IMR-90 (cell line): ENCODE measurements at regions not wholly inside any gene's neighbourhood (a gene's known extent, or its start where the extent isn't known, plus 50 kb on each side); places are given as distances from the start of the nearest gene placed in this dataset.

ENCODE experiments used
- ATAC-seq: fragments of 200-7000 bp; cut with Tn5 transposase; 2 replicates; pipeline ENCODE4 v1.9.1; 2020; ENCODE audit warnings: low read depth, mild to moderate bottlenecking, moderate library complexity
- BruUV-seq: library from RNA; stranded (reverse); fragments of 400-500 nt; replicated peaks from 2 replicates; lab custom pipeline; 2021; lab: Mats Ljungman, UMichigan
- CTCF ChIA-PET: fragments of 300-600 bp; formaldehyde crosslinking; extraction: SDS; loops from one replicate; lab custom pipeline; 2021; ENCODE audit warnings: antibody characterized with exemption; lab: Yijun Ruan, JAX
- POLR2A ChIA-PET: fragments of 300-600 bp; sonication (Branson Sonifier 250); formaldehyde crosslinking; loops from one replicate; lab custom pipeline; 2022; ENCODE audit warnings: antibody characterized with exemption; ENCODE audit not compliant: unreplicated experiment; lab: Charles Lee
- DNase-seq: peaks from one replicate; pipeline ENCODE4 v3.0.0; 2013
- H2AFZ ChIP-seq: replicated peaks from 2 replicates; pipeline ENCODE3; 2013; ENCODE audit warnings: low read length, mild to moderate bottlenecking; ENCODE audit not compliant: poor library complexity
- H2AK5ac ChIP-seq: 2 replicates; pipeline ENCODE4 v1.6.1; 2013; ENCODE audit warnings: low read depth, low read length, inconsistent platforms
- H2AK9ac ChIP-seq: replicated peaks from 2 replicates; pipeline ENCODE3; 2013; ENCODE audit warnings: mild to moderate bottlenecking, low read depth, low read length, moderate library complexity; ENCODE audit not compliant: poor library complexity
- H2BK120ac ChIP-seq: 2 replicates; pipeline ENCODE4 v1.6.1; 2013; ENCODE audit warnings: low read depth, low read length, inconsistent platforms
- H2BK15ac ChIP-seq: 3 replicates; pipeline ENCODE4 v1.6.1; 2013; ENCODE audit warnings: low read depth, low read length, inconsistent platforms
- H2BK20ac ChIP-seq: 2 replicates; pipeline ENCODE4 v1.6.1; 2013; ENCODE audit warnings: low read depth, mild to moderate bottlenecking, inconsistent platforms, low read length, moderate library complexity
- H2BK5ac ChIP-seq: 2 replicates; pipeline ENCODE4 v1.6.1; 2013; ENCODE audit warnings: mild to moderate bottlenecking, low read depth, low read length, inconsistent platforms; ENCODE audit not compliant: poor library complexity, severe bottlenecking
- H3K14ac ChIP-seq: replicated peaks from 2 replicates; pipeline ENCODE4 v1.6.1; 2013; ENCODE audit warnings: low read depth, low read length, inconsistent platforms
- H3K18ac ChIP-seq: 2 replicates; pipeline ENCODE4 v1.6.1; 2013; ENCODE audit warnings: low read depth, low read length, control low read depth
- H3K23ac ChIP-seq: 2 replicates; pipeline ENCODE4 v1.6.1; 2013; ENCODE audit warnings: low read depth, low read length, inconsistent platforms
- H3K27ac ChIP-seq: 2 replicates; pipeline ENCODE4 v1.5.1; 2013; ENCODE audit warnings: mild to moderate bottlenecking, control low read depth, low read length; ENCODE audit not compliant: insufficient read depth
- H3K27me3 ChIP-seq: 2 replicates; pipeline ENCODE4 v1.6.1; 2013; ENCODE audit warnings: low read length; ENCODE audit not compliant: control insufficient read depth, insufficient read depth
- H3K36me3 ChIP-seq: 2 replicates; pipeline ENCODE4 v1.6.1; 2013; ENCODE audit warnings: low read length, mixed read lengths; ENCODE audit not compliant: control insufficient read depth, insufficient read depth
- H3K4ac ChIP-seq: 2 replicates; pipeline ENCODE4 v1.6.1; 2013; ENCODE audit warnings: low read depth, low read length, inconsistent platforms
- H3K4me1 ChIP-seq: 2 replicates; pipeline ENCODE4 v1.6.1; 2013; ENCODE audit warnings: low read length, mixed read lengths; ENCODE audit not compliant: control insufficient read depth, insufficient read depth
- H3K4me2 ChIP-seq: 2 replicates; pipeline ENCODE4 v1.6.1; 2013; ENCODE audit warnings: low read depth, mild to moderate bottlenecking, control low read depth, low read length, moderate library complexity
- H3K4me3 ChIP-seq: 2 replicates; pipeline ENCODE4 v1.5.1; 2013; ENCODE audit warnings: low read depth, mild to moderate bottlenecking, control low read depth, low read length, moderate library complexity; ENCODE audit not compliant: insufficient read depth
- H3K56ac ChIP-seq: 2 replicates; pipeline ENCODE4 v1.6.1; 2013; ENCODE audit warnings: low read length, inconsistent platforms; ENCODE audit not compliant: insufficient read depth; ENCODE audit errors: extremely low read depth
- H3K79me1 ChIP-seq, 2 experiments: 2 replicates each; pipeline ENCODE4 v1.6.1; 2013; ENCODE audit warnings: low read length in 2 of 2, inconsistent platforms in 1 of 2, low read depth in 1 of 2
- H3K9ac ChIP-seq: 2 replicates; pipeline ENCODE4 v1.6.1; 2013; ENCODE audit warnings: low read depth, low read length, control low read depth
- H3K9me1 ChIP-seq: 2 replicates; pipeline ENCODE4 v1.6.1; 2013; ENCODE audit warnings: low read length, inconsistent platforms; ENCODE audit not compliant: insufficient read depth
- H3K9me3 ChIP-seq: 2 replicates; pipeline ENCODE4 v1.6.1; 2013; ENCODE audit warnings: low read length; ENCODE audit not compliant: control insufficient read depth, insufficient read depth
- H4K20me1 ChIP-seq: 2 replicates; pipeline ENCODE4 v1.6.1; 2013; ENCODE audit warnings: low read length, inconsistent platforms; ENCODE audit not compliant: insufficient read depth
- H4K5ac ChIP-seq: 2 replicates; pipeline ENCODE4 v1.6.1; 2013; ENCODE audit warnings: mild to moderate bottlenecking, low read depth, low read length, control low read depth
- H4K8ac ChIP-seq, 2 experiments: 2 replicates each; pipeline ENCODE4 v1.6.1; 2013; ENCODE audit warnings: low read depth in 2 of 2, low read length in 2 of 2, control low read depth in 1 of 2, inconsistent platforms in 1 of 2
- H4K91ac ChIP-seq: 2 replicates; pipeline ENCODE4 v1.6.1; 2013; ENCODE audit warnings: low read depth, low read length, inconsistent platforms; ENCODE audit not compliant: insufficient read depth
- BHLHE40 ChIP-seq: fragments of 150-350 bp; IDR thresholded peaks from 2 replicates; pipeline ENCODE4 v1.6.1; 2016; ENCODE audit warnings: mild to moderate bottlenecking, low read depth, low read length
- CEBPB ChIP-seq: IDR thresholded peaks from 2 replicates; pipeline ENCODE4 v1.6.1; 2012; ENCODE audit warnings: low read depth, low read length, improper control_type of control experiment
- CHD1 ChIP-seq: IDR thresholded peaks from 2 replicates; pipeline ENCODE4 v1.6.1; 2012; ENCODE audit warnings: low read depth, low read length, improper control_type of control experiment
- FOS ChIP-seq: fragments of 150-350 bp; IDR thresholded peaks from 2 replicates; pipeline ENCODE4 v1.6.1; 2016; ENCODE audit warnings: low read depth, low read length
- MAFK ChIP-seq: IDR thresholded peaks from 2 replicates; pipeline ENCODE4 v1.6.1; 2012; ENCODE audit warnings: low read depth, low read length, improper control_type of control experiment
- MAZ ChIP-seq: IDR thresholded peaks from 2 replicates; pipeline ENCODE4 v1.6.1; 2012; ENCODE audit warnings: low read depth, mild to moderate bottlenecking, low read length, improper control_type of control experiment, moderate library complexity, borderline replicate concordance
- MXI1 ChIP-seq: IDR thresholded peaks from 2 replicates; pipeline ENCODE4 v1.6.1; 2012; ENCODE audit warnings: low read depth, mild to moderate bottlenecking, low read length, moderate library complexity, borderline replicate concordance
- NFE2L2 ChIP-seq: fragments of 150-350 bp; IDR thresholded peaks from 2 replicates; pipeline ENCODE4 v1.6.1; 2016; ENCODE audit warnings: low read depth, mild to moderate bottlenecking, low read length
- POLR2A ChIP-seq: IDR thresholded peaks from 2 replicates; pipeline ENCODE4 v1.6.1; 2012; ENCODE audit warnings: mild to moderate bottlenecking, low read depth, low read length
- RAD21 ChIP-seq: IDR thresholded peaks from 2 replicates; pipeline ENCODE4 v1.6.1; 2012; ENCODE audit warnings: low read length, improper control_type of control experiment
- RCOR1 ChIP-seq: IDR thresholded peaks from 2 replicates; pipeline ENCODE4 v1.6.1; 2012; ENCODE audit warnings: mild to moderate bottlenecking, low read length, improper control_type of control experiment; ENCODE audit not compliant: insufficient replicate concordance
- RFX5 ChIP-seq: IDR thresholded peaks from 2 replicates; pipeline ENCODE4 v1.8.0; 2012; ENCODE audit warnings: low read depth, mild to moderate bottlenecking, low read length, moderate library complexity
- SMC3 ChIP-seq: fragments of 150-350 bp; IDR thresholded peaks from 2 replicates; pipeline ENCODE4 v1.6.1; 2016; ENCODE audit warnings: low read depth, mild to moderate bottlenecking, antibody characterized with exemption, low read length, moderate library complexity
- WGBS, 2 experiments: methylation state at CpG; one replicate each; pipeline versions ENCODE4 v1.1.5 to v1.1.7; 2013; ENCODE audit warnings: missing lambda C conversion rate in 2 of 2; ENCODE audit not compliant: insufficient read length in 1 of 2; ENCODE audit errors: extremely low coverage in 2 of 2; 5-methylcytosine and 5-hydroxymethylcytosine counted together
- dilution Hi-C: fragments of 300-500 bp; cut with HindIII; formaldehyde crosslinking; loops from one replicate; pipeline ENCODE4 v1.14.3; 2018; ENCODE audit warnings: low sequenced_read_pairs; ENCODE audit not compliant: unreplicated experiment
- in situ Hi-C: fragments of 300-500 bp; cut with MboI; formaldehyde crosslinking; loops from 3 replicates; pipeline ENCODE4 v1.14.3; 2019; ENCODE audit warnings: low sequenced_read_pairs, inconsistent platforms, mixed read lengths
- intact Hi-C: fragments of 100-400 bp; cut with micrococcal nuclease; formaldehyde crosslinking; loops from 2 replicates; pipeline ENCODE4 v1.10.0; 2022
- TF ChIP-seq, protein P1 (sequence below): conservative IDR thresholded peaks from 2 replicates; pipeline ENCODE4 v1.5.1; 2012; ENCODE audit warnings: mild to moderate bottlenecking, low read depth, low read length, improper control_type of control experiment
- TF ChIP-seq, protein P2 (sequence below): fragments of 150-350 bp; IDR thresholded peaks from 2 replicates; pipeline ENCODE4 v1.6.1; 2016; ENCODE audit warnings: low read depth, mild to moderate bottlenecking, low read length, moderate library complexity, borderline replicate concordance
- TF ChIP-seq, protein P3 (sequence below): fragments of 150-350 bp; IDR thresholded peaks from 2 replicates; pipeline ENCODE4 v1.6.1; 2017; ENCODE audit warnings: mild to moderate bottlenecking, antibody characterized with exemption, low read length, low read depth

DNA sequence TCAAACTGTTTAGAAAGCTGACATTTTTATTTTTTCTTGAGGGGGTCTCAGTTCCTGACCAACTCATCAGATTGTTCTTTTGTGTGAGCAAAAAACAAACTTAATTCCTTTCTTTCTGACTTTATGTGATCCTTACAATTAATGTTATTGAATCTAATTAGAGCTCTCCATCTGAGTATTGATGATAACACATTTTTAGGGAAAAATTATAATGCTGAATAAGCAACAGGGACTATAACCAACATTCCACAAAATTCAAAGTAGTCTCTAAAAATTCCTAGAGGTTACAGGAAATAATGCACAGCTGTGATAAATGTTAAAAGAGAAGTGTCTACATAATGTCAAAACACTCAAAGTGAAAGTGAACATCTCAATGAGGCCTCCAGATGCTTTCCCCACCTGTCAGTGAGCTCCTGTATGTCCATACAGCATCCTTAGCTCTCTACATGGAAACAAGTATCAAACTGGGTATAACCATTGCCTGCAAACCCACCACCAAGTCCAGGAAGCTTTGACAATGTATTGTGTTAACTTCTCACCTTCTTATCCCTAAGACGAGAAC is 786.0 kb upstream of the SLC39A10 start:
- in situ Hi-C loops (no loop called here), intact Hi-C loops (no loop called here), dilution Hi-C loops (no loop called here)
- H4K20me1 ChIP-seq: no peaks in the 10 kb centered on the region
- no peak overlapping the region for H3K23ac ChIP-seq
- no peak overlapping the region for H4K5ac ChIP-seq
- H3K4me3 ChIP-seq: no peak overlapping the region
- H3K9me1 ChIP-seq: no peaks in the 10 kb centered on the region
- H3K79me1 ChIP-seq: no peaks in the 10 kb centered on the region
- H3K36me3 ChIP-seq: no peaks in the 10 kb centered on the region
- no CpG with 5 or more reads among the region's 1 CpG for WGBS, 2 experiments
- H3K27me3 ChIP-seq: no peaks in the 10 kb centered on the region
- H2AK9ac ChIP-seq: no peak overlapping the region
- H2AFZ ChIP-seq: no peak overlapping the region
- no peak overlapping the region for H3K14ac ChIP-seq
- no peak overlapping the region for H3K9ac ChIP-seq
- H2BK20ac ChIP-seq: no peak overlapping the region
- no peak overlapping the region for H3K4me2 ChIP-seq
- no peak for DNase-seq
- no peaks in the 10 kb centered on the region for H3K4me1 ChIP-seq
- no peak overlapping the region for H3K18ac ChIP-seq
- H2BK15ac ChIP-seq: no peak overlapping the region
- H4K91ac ChIP-seq: no peak overlapping the region
- no peak for ATAC-seq
- no peak for TF ChIP-seq RFX5
- no peak for TF ChIP-seq BHLHE40
- no peak for TF ChIP-seq MAFK
- TF ChIP-seq MAZ: no peak
- TF ChIP-seq SMC3: no peak
- TF ChIP-seq CHD1: no peak
- no peak for TF ChIP-seq MXI1
- TF ChIP-seq, protein P1, sequence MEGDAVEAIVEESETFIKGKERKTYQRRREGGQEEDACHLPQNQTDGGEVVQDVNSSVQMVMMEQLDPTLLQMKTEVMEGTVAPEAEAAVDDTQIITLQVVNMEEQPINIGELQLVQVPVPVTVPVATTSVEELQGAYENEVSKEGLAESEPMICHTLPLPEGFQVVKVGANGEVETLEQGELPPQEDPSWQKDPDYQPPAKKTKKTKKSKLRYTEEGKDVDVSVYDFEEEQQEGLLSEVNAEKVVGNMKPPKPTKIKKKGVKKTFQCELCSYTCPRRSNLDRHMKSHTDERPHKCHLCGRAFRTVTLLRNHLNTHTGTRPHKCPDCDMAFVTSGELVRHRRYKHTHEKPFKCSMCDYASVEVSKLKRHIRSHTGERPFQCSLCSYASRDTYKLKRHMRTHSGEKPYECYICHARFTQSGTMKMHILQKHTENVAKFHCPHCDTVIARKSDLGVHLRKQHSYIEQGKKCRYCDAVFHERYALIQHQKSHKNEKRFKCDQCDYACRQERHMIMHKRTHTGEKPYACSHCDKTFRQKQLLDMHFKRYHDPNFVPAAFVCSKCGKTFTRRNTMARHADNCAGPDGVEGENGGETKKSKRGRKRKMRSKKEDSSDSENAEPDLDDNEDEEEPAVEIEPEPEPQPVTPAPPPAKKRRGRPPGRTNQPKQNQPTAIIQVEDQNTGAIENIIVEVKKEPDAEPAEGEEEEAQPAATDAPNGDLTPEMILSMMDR: no peak
- TF ChIP-seq, protein P2, sequence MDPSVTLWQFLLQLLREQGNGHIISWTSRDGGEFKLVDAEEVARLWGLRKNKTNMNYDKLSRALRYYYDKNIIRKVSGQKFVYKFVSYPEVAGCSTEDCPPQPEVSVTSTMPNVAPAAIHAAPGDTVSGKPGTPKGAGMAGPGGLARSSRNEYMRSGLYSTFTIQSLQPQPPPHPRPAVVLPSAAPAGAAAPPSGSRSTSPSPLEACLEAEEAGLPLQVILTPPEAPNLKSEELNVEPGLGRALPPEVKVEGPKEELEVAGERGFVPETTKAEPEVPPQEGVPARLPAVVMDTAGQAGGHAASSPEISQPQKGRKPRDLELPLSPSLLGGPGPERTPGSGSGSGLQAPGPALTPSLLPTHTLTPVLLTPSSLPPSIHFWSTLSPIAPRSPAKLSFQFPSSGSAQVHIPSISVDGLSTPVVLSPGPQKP: no peak
- TF ChIP-seq RAD21: no peak
- TF ChIP-seq NFE2L2: no peak
- TF ChIP-seq, protein P3, sequence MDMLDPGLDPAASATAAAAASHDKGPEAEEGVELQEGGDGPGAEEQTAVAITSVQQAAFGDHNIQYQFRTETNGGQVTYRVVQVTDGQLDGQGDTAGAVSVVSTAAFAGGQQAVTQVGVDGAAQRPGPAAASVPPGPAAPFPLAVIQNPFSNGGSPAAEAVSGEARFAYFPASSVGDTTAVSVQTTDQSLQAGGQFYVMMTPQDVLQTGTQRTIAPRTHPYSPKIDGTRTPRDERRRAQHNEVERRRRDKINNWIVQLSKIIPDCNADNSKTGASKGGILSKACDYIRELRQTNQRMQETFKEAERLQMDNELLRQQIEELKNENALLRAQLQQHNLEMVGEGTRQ: no peak
- TF ChIP-seq FOS: no peak
- no peak for TF ChIP-seq POLR2A
- no peak for TF ChIP-seq CEBPB
- no peak for TF ChIP-seq RCOR1
- H4K8ac ChIP-seq: no peak overlapping the region
- CTCF ChIA-PET: no interaction called here
- H2AK5ac ChIP-seq: no peak overlapping the region
- no peaks in the 10 kb centered on the region for H3K9me3 ChIP-seq
- H3K56ac ChIP-seq: no peak overlapping the region
- H3K4ac ChIP-seq: no peak overlapping the region
- BruUV-seq: no TSS peak
- POLR2A ChIA-PET: no interaction called here
- H2BK5ac ChIP-seq: no peak overlapping the region
- no peak overlapping the region for H2BK120ac ChIP-seq
- H3K27ac ChIP-seq: no peak overlapping the region
